GM10266 (cell line): ENCODE measurements at regions not wholly inside any gene's neighbourhood (a gene's known extent, or its start where the extent isn't known, plus 50 kb on each side); places are given as distances from the start of the nearest gene placed in this dataset.

Experiments
- DNase-seq: peaks from one replicate; pipeline ENCODE4 v3.0.0; 2012; ENCODE audit errors: extremely low spot score
- CTCF ChIP-seq: IDR thresholded peaks from 2 replicates; pipeline ENCODE4 v1.5.1; 2012; ENCODE audit warnings: mild to moderate bottlenecking, low read depth; ENCODE audit not compliant: control insufficient read depth, insufficient read depth; ENCODE audit errors: missing control alignments

GRCh38 chr5:157961896-157962590 lies 103.1 kb upstream of the CLINT1 start:
- DNase-seq, result no peak

GRCh38 chr5:157961176-157961575 lies 102.2 kb upstream of the CLINT1 start:
- TF ChIP-seq CTCF, result no peak
- no peak for DNase-seq

More at GRCh38 chr5:157961896-157962590, 103.1 kb upstream of the CLINT1 start:
- TF ChIP-seq CTCF, result no peak

GRCh38 chr5:157959370-157959769 lies 100.4 kb upstream of the CLINT1 start:
- TF ChIP-seq CTCF, result no peak
- DNase-seq, result no peak

DNA sequence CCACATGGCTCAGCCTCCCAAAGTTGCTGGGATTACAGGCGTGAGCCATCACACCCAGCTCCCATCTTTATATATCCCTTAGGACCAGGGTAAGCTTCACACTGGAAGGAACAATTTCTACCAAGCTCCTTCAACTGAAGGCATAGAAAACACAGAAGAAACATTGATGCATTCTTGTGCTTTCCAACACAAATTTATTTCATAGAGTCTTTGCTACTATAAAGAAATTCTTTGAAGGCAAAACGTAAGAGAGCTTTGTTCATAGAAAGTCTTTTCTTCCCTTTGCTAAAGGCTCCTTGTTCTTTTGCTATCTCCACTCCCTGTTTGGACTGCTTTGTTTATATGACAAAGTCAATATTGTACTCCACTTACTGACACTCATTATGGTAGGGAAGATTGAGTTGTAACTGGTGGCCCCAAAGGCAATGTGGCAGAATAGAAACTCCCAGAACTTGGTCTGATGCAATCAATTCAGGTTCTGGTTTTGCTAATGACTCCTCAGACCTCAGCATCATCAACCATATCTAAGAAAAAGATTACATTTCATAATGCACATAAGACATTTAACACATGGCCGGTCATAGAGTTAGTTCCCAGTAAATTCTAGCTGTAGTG lies 97.4 kb upstream of the CLINT1 start:
- no peak for TF ChIP-seq CTCF
- no peak for DNase-seq

GRCh38 chr5:157955541-157956172 lies 96.7 kb upstream of the CLINT1 start:
- TF ChIP-seq CTCF, result no peak
- DNase-seq, result no peak

GRCh38 chr5:157952374-157952685 lies 93.4 kb upstream of the CLINT1 start:
- TF ChIP-seq CTCF, result no peak

DNA sequence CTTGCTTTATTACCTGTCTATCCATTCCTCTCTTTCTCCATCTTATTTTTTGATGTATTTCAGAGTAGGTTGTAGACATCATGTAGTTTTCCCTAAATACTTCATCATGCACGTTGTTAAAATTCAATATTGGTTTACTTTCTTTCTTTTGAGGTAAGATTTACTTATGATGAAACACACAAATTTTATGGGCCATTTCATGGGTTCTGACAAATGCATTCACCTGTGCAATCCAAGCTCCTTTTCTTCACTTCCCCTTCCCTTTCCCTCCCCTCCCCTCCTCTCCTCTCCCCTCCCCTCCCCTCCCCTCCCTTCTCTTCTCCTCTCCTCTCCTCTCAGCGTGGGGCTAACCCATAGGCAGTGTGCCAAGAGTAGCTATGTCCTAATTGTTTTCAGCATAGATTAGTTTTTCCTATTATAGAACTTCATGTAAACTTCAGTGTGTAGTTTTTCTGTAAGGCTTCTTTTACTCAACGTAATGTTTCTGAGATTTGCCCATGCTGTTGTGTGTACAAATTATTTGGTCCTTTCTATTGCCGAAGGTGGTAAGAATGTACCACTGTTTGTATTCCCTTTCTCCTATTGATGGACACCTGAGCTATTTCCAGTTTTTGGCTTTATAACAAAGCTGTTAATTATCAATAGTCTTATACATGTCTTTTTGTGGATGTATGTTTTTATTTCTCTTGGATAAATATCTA lies 92.9 kb upstream of the CLINT1 start:
- TF ChIP-seq CTCF, result no peak
- no peak for DNase-seq

More at GRCh38 chr5:157952374-157952685, 93.4 kb upstream of the CLINT1 start:
- DNase-seq, result no peak
